DND-41 (cell line): ENCODE measurements at regions not wholly inside any gene's neighbourhood (a gene's known extent, or its start where the extent isn't known, plus 50 kb on each side); places are given as distances from the start of the nearest gene placed in this dataset.

Source experiments
- ATAC-seq: fragments of 200-7000 bp; cut with Tn5 transposase; 3 replicates; pipeline ENCODE4 v1.9.1; 2021; ENCODE audit warnings: low read depth; ENCODE audit not compliant: insufficient read depth
- DNase-seq: peaks from one replicate; pipeline ENCODE4 v3.0.0-alpha.2; 2020
- H2AFZ ChIP-seq: 2 replicates; pipeline ENCODE4 v1.6.0; 2012; ENCODE audit warnings: low read depth, low read length
- H3K27ac ChIP-seq: 2 replicates; pipeline ENCODE4 v1.5.1; 2012; ENCODE audit warnings: low read length, inconsistent platforms
- H3K27me3 ChIP-seq: fragments of 200-600 bp; sonication (generic); 2 replicates; pipeline ENCODE4 v1.6.0; 2012; ENCODE audit warnings: low read length, mild to moderate bottlenecking, inconsistent platforms; ENCODE audit not compliant: insufficient read depth, poor library complexity
- H3K36me3 ChIP-seq: 2 replicates; pipeline ENCODE4 v1.5.1; 2012; ENCODE audit warnings: low read length, inconsistent platforms; ENCODE audit not compliant: insufficient read depth
- H3K4me1 ChIP-seq: 2 replicates; pipeline ENCODE4 v1.5.1; 2012; ENCODE audit warnings: mild to moderate bottlenecking, low read length; ENCODE audit not compliant: insufficient read depth
- H3K4me2 ChIP-seq: 2 replicates; pipeline ENCODE4 v1.6.0; 2012; ENCODE audit warnings: mild to moderate bottlenecking, moderate library complexity, low read length, inconsistent platforms; ENCODE audit not compliant: insufficient read depth
- H3K4me3 ChIP-seq, 2 experiments: fragments of 200-600 bp in 1 of 2; shearing (Covaris generic) in 1 of 2; 2 replicates each; pipeline ENCODE4 v1.5.1; 2012 to 2016; ENCODE audit warnings: inconsistent platforms in 2 of 2, low read length in 2 of 2, mild to moderate bottlenecking in 2 of 2, low read depth in 1 of 2, moderate library complexity in 1 of 2
- H3K79me2 ChIP-seq: 2 replicates; pipeline ENCODE4 v1.6.0; 2012; ENCODE audit warnings: low read length, inconsistent platforms; ENCODE audit not compliant: insufficient read depth
- H3K9ac ChIP-seq: 2 replicates; pipeline ENCODE4 v1.6.0; 2012; ENCODE audit warnings: low read depth, mild to moderate bottlenecking, inconsistent platforms, low read length, moderate library complexity
- H3K9me3 ChIP-seq: 2 replicates; pipeline ENCODE4 v1.5.1; 2012; ENCODE audit warnings: low read length, moderate library complexity, mild to moderate bottlenecking, inconsistent platforms; ENCODE audit not compliant: insufficient read depth, severe bottlenecking
- H4K20me1 ChIP-seq: 2 replicates; pipeline ENCODE4 v1.6.0; 2012; ENCODE audit warnings: low read length; ENCODE audit not compliant: insufficient read depth
- EZH2 ChIP-seq: IDR thresholded peaks from 3 replicates; pipeline ENCODE4 v1.6.1; 2012; ENCODE audit warnings: borderline replicate concordance, low read depth, mild to moderate bottlenecking, moderate library complexity, low read length, inconsistent platforms; ENCODE audit not compliant: severe bottlenecking
- TF ChIP-seq, protein P1 (sequence below): IDR thresholded peaks from 2 replicates; pipeline ENCODE4 v1.5.1; 2012; ENCODE audit warnings: borderline replicate concordance, low read length, moderate library complexity, mild to moderate bottlenecking; ENCODE audit not compliant: poor library complexity, severe bottlenecking; ENCODE audit errors: extremely low read depth

DNA sequence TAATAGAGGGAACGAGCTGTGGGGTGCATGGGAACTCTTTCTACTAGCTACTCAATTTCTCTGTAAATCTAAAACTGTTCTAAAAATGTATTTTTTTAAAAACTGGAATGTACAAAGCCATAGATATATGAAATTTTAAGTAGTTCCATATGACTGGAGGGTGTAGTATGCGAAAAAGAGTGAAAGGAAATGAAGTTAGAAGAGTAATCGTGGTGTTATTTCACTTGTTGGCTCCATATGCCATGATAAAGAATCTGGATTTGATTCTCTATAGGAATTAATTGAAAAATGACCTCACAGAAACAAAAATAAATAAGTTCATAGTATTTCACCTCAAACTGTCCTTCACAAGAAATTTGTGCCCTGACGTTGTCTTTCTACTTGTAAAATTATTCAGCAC, 500.2 kb downstream of the TENT5A start:
- no peak overlapping the region for H3K4me2 ChIP-seq
- no peaks in the 10 kb centered on the region for H3K27me3 ChIP-seq
- H4K20me1 ChIP-seq, result no peaks in the 10 kb centered on the region
- TF ChIP-seq EZH2, result no peak
- H3K9me3 ChIP-seq, result peaks cover 4% of the 10 kb centered on the region
- H3K4me3 ChIP-seq, result no peak overlapping the region
- H3K79me2 ChIP-seq, result no peaks in the 10 kb centered on the region
- H3K36me3 ChIP-seq, result no peaks in the 10 kb centered on the region
- H3K9ac ChIP-seq, result no peak overlapping the region
- no peaks in the 10 kb centered on the region for H3K4me1 ChIP-seq
- no peak for ATAC-seq
- no peak overlapping the region for H3K27ac ChIP-seq
- no peak for DNase-seq
- no peak overlapping the region for H2AFZ ChIP-seq

GRCh38 chr6:81246200-81246599, 506.3 kb downstream of the TENT5A start:
- H3K36me3 ChIP-seq, result no peaks in the 10 kb centered on the region
- no peak overlapping the region for H2AFZ ChIP-seq
- no peaks in the 10 kb centered on the region for H3K27me3 ChIP-seq
- H3K79me2 ChIP-seq, result no peaks in the 10 kb centered on the region
- no peak overlapping the region for H3K4me3 ChIP-seq
- no peak overlapping the region for H3K4me2 ChIP-seq
- no peaks in the 10 kb centered on the region for H3K4me1 ChIP-seq
- no peak for ATAC-seq
- peaks cover 14% of the 10 kb centered on the region for H3K9me3 ChIP-seq
- H3K9ac ChIP-seq, result no peak overlapping the region
- H4K20me1 ChIP-seq, result no peaks in the 10 kb centered on the region
- no peak for DNase-seq
- H3K27ac ChIP-seq, result no peak overlapping the region
- TF ChIP-seq, protein P1, sequence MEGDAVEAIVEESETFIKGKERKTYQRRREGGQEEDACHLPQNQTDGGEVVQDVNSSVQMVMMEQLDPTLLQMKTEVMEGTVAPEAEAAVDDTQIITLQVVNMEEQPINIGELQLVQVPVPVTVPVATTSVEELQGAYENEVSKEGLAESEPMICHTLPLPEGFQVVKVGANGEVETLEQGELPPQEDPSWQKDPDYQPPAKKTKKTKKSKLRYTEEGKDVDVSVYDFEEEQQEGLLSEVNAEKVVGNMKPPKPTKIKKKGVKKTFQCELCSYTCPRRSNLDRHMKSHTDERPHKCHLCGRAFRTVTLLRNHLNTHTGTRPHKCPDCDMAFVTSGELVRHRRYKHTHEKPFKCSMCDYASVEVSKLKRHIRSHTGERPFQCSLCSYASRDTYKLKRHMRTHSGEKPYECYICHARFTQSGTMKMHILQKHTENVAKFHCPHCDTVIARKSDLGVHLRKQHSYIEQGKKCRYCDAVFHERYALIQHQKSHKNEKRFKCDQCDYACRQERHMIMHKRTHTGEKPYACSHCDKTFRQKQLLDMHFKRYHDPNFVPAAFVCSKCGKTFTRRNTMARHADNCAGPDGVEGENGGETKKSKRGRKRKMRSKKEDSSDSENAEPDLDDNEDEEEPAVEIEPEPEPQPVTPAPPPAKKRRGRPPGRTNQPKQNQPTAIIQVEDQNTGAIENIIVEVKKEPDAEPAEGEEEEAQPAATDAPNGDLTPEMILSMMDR, result no peak
- TF ChIP-seq EZH2, result no peak

DNA sequence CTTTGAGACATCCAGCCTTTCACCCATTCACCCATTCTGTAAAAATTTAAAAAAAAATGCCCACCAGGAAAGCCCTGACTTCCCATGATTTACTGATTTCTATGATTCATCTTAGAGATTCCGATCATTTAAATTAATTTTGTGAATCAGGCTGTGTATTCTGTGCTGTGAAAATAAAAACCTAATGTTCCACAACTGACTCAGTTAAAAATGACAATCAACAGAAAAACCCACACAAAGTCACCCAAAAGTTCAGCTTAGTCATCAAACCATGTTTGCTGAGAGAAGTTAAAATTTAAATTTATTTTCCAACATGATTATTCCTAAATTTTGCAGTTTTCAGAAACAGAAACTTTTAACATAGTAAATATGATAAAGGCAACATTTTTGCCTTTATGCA, 509.9 kb downstream of the TENT5A start:
- H3K4me2 ChIP-seq, result no peak overlapping the region
- no peak for DNase-seq
- no peak for TF ChIP-seq EZH2
- TF ChIP-seq, protein P1, result no peak

DNA sequence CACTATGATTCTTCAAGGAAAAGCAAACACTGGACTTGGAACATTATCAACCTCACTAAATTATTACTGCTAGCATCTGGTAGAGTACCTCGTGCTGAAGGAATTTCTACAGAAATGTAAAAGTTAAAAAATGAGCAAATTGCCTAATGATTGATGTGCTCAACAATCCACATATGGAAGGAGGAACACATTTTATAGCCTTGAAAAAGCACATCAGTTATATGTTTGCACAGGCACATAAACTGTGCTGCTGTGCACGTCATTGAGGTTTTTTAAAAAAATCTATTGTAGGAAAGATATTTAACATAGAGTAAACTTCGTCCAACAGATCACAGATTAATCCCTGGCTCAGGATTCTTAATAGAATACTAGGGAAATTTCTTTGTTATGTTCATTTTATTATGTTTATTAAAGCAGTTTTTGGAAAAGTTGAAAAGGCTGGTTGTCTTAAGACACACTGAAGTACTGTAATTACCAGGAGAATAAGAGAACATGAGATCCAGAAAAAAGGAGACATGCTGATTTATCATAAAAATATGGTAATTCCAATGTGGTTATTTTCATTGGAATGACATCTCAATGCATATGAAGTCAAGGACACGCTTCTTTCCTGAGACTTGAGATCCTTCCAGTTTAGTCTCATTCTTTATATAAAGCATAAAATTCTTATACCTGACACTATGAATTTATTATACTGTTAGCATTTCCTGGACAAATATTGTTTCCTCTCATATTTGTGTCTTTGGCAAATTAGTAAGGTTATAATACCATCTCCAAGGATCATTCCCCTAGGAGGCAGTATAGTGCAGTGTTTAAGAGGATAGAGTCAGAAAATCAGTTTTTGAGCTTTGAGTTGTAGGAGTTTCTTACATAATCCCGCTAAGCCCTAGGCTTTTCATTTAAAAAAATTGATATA, 511.1 kb downstream of the TENT5A start:
- H3K36me3 ChIP-seq, result no peaks in the 10 kb centered on the region
- no peak overlapping the region for H3K9ac ChIP-seq
- H3K27ac ChIP-seq, result no peak overlapping the region
- H4K20me1 ChIP-seq, result no peaks in the 10 kb centered on the region
- peaks cover 7% of the 10 kb centered on the region for H3K9me3 ChIP-seq
- peaks cover 3% of the 10 kb centered on the region; the same call in 1 of the 2 replicates for H3K4me1 ChIP-seq
- H3K4me3 ChIP-seq, result no peak overlapping the region
- no peaks in the 10 kb centered on the region for H3K27me3 ChIP-seq
- DNase-seq, result no peak
- TF ChIP-seq EZH2, result no peak
- TF ChIP-seq, protein P1, result peak; percentile 62
- H3K4me2 ChIP-seq, result no peak overlapping the region
- ATAC-seq, result 0 out of 3 replicates have a peak, but pooled peaks have one; percentile 40
- no peaks in the 10 kb centered on the region for H3K79me2 ChIP-seq
- no peak overlapping the region for H2AFZ ChIP-seq

More for the DNA sequence above, 509.9 kb downstream of the TENT5A start:
- Histone ChIP-seq H3K79me2 (no peaks in the 10 kb centered on the region), H3K9me3 (peaks cover 14% of the 10 kb centered on the region), H3K27ac (no peak overlapping the region), H3K27me3 (no peaks in the 10 kb centered on the region), H3K4me1 (no peaks in the 10 kb centered on the region), H2AFZ (no peak overlapping the region), H3K9ac (no peak overlapping the region), H3K36me3 (no peaks in the 10 kb centered on the region), H4K20me1 (no peaks in the 10 kb centered on the region), H3K4me3 (no peak overlapping the region)
- ATAC-seq, result no peak
